ENCODE measurements at regions not wholly inside any gene's neighbourhood (a gene's known extent, or its start where the extent isn't known, plus 50 kb on each side); places are given as distances from the start of the nearest gene placed in this dataset.
"Not testable (repeated sequence)": the region's sequence is repeated elsewhere in the genome, so short reads cannot be mapped to it uniquely, and the experiment has no call there.

DNA sequence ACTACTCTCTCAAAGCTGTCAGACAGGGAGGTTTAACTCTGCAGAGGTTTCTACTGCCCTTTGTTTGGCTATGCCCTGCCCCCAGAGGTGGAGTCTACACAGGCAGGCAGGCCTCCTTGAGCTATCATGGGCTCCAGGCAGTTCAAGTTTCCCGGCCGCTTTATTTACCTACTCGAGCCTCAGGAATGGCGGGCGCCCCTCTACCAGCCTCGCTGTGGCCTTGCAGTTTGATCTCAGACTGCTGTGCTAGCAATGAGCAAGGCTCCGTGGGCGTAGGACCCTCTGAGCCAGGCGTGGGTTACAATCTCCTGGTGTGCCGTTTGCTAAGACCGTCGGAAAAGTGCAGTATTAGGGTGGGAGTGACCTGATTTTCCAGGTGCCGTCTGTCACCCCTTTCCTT lies 124.3 kb downstream of the PTCHD1 start:
- not testable (repeated sequence) for FAIRE-seq

GRCh38 chrX:23465105-23465791 lies 130.6 kb downstream of the PTCHD1 start:
- FAIRE-seq = peak; percentile 18

DNA sequence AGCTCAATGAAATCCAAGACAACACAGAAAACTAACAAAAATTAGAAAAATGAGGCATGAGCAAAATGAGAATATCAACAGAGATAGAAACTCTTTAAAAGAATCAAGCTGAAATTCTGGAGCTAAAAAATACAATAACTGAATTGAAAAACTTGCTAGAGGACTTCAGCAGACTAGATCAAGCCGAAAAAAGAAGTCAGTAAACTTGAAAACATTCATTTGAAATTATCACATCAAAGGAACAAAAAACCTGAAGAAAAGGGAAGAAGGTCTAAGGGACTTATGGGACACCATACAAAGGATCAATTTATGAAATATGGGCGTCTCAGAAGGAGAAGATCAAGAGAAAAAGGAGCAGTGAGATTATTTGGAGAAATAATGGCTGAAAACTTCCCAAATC lies 131.3 kb downstream of the PTCHD1 start:
- peak; percentile 94 for FAIRE-seq

- FAIRE-seq = no peak
Observed at GRCh38 chrX:23478056-23478455, 143.4 kb downstream of the PTCHD1 start.

GRCh38 chrX:23478561-23478960 lies 143.9 kb downstream of the PTCHD1 start:
- FAIRE-seq = no peak

DNA sequence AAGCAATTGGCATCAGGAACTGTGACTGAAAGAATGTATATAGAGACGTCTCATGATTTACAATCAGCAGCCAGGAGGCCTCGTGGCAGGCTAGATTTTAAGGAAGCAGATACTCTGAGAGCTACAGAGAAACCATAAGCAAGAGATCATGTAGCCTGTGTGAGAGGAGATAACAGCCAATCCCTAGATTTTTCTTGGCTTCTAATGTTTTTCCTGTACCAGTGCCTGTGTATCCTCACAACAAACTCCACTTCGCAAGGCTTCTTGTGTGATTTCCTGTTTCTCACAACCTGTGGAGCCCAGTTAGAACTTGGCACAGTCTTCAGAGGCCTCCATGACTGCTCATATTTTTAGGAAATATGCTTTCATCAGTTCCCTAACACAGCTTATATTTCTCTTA lies 147.9 kb downstream of the PTCHD1 start:
- FAIRE-seq = no peak

DNA sequence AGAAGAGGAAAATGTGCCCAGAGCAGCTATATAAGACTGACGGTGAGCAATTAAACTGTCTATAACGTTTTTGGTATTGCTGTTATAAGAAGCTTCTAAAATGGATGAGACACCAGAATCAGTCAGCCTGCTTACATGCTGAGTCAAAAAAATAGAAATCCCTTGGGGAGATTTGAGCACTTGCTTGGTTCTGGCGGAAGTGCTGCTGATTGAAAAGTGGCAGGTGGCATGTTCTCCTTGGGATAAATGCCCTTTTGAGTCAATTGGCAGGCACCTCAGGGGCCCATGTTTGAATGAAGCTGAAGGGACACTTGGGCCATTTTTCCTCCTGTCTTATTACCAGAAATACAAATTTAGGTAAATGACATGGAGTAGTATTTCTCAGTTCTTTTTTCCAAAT lies 148.7 kb downstream of the PTCHD1 start:
- no peak for FAIRE-seq

- FAIRE-seq = no peak
Observed at GRCh38 chrX:23493941-23494374, 159.3 kb downstream of the PTCHD1 start.

DNA sequence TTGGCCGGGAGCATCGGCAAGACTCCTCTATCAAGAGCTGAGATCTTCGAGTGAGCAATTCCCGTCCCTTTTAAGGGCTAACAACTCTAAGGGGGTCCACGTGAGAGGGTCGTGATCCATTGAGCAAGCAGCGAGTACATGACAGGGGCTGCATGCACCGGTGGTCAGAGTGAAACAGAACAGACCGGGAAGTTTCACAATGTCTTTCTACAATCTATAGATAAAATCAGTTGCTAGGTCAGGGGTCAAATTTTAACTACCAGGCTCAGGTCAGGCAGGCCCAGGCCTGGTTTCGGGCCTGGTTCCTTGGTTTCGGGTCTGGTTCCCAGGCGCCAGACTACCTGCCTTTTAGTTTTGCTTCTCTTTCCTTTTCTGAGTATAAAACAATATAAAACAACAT lies 160.1 kb downstream of the PTCHD1 start:
- FAIRE-seq = no peak

DNA sequence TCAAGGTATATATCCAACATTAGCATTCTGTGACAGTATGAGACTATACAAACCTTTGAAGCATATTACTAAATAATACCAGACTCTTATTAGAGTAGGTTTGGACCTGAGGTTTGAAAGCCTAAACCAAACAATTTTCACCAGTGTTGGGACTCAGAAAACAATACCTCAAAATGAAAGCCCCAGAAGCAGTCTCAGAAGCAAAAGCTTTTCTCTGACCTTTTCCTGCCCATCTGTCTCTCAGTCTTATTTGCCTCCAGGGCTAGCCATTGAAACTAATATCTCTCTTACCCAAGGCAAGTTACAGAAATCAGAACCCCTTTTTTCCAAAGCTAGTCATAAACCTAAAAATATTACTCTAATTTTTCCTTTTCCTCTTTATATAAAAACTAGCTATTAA lies 163.3 kb downstream of the PTCHD1 start:
- no peak for FAIRE-seq

GRCh38 chrX:23501974-23502373 lies 165.3 kb upstream of the PRDX4 start:
- FAIRE-seq = no peak

GRCh38 chrX:23503835-23504539 lies 163.3 kb upstream of the PRDX4 start:
- FAIRE-seq = peak; percentile 24

DNA sequence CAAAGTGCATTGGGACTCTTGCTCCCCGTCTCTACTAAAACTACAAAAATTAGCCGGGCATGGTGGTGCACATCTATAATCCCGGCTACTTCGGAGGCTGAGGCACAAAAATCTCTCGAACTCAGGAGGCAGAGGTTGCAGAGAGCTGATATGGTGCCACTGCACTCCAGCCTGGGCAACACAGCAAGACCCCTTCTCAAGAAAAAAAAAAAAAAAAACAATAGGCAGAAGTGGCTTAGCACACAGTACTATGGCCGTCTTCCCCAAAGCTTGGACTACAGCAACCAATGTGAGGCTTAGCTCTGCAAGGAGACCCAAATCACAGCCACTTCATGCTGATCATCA lies 162.8 kb upstream of the PRDX4 start:
- no peak for FAIRE-seq

DNA sequence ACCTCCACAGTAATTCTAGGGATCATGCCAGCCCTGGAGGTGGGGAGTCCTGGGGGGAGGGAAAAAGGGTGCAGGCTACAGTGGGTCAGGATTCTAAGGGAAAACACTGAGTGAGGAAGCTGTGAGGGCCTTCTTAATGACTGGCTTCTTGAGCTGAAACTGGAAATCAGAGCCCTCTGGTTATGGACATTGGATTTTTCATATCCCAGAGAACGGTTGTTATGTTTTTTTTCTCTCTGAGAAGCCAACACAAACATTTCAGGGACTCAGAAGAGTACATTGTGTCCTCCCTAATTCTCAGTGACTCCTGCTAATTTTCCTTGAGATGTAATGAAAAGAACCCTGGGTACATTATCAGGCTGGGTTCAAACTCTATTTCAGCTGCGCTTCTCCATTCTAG lies 162.4 kb upstream of the PRDX4 start:
- no peak for FAIRE-seq

DNA sequence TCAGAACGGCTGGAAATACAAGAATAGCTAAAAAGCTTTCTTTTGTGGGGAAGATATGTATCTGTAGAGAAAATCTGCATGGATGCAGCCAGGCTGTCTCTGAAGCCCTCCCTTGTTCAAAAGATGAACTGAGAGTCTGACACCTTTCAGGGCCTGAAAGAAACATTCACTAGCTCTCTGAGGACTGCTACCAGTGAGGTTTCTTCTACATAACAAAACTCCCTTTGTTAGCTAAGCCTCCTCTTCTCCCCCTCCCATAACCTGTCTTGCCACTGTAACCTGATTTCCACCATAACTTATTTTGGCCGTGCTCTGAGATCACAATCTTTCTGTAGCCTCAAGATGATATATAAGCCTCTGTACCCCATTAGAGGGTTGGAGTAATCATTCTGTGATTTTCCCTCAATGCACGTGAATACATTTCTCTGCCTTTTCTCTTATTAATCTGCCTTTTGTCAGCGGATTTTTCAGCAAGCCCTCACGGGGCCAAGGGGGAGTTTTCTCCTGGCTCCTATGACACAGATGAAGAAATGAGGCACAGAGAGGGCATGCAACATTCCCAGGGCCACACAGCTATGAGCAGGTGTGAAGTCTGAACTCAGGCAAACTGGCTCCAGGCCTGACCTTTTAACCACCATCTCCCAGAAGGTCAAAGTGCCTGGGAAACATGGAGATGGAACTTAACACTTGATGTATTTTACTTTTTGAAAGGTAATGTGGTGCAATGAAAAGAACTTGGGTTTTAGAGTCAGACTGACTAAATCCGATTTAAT lies 161.6 kb upstream of the PRDX4 start:
- no peak for FAIRE-seq

DNA sequence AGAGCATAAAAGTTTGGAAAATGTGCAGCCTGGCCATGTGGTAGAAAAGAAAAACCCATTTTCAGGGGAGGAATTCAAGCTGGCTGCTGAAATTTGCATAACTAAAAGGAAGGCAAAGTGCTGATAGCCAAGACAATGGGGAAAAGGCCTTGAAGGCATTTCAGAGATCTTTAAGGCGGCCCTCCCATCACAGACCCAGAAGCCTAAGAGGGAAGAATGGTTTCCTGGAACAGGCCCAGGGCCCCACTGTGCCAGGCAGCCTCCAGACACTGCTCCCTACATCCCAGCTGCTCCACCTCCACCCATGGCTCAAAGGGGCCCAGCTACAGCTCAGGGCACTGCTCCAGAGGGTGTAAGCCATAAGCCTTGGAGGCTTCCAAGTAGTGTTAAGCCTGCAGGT lies 158.0 kb upstream of the PRDX4 start:
- no peak for FAIRE-seq

DNA sequence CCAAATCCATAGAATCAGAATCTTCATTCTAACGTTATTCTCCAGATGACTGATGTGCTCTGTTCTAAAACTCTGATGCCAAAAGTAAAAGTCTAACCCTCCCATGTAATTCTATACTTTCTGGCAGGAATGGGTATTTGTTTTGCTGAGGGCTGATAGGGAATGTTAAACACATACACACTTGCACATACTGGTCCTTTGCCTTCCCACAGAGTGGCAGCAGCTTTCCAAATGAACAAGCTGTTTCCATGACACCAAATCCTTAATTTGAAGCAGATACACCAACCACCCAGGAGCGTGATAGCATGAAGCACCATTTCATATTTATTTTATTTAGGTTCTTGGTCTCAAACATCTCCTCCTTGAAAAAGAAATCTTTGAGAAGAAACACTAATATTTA lies 155.5 kb upstream of the PRDX4 start:
- FAIRE-seq = no peak

- FAIRE-seq = no peak
Observed at GRCh38 chrX:23513121-23513520, 154.2 kb upstream of the PRDX4 start.

DNA sequence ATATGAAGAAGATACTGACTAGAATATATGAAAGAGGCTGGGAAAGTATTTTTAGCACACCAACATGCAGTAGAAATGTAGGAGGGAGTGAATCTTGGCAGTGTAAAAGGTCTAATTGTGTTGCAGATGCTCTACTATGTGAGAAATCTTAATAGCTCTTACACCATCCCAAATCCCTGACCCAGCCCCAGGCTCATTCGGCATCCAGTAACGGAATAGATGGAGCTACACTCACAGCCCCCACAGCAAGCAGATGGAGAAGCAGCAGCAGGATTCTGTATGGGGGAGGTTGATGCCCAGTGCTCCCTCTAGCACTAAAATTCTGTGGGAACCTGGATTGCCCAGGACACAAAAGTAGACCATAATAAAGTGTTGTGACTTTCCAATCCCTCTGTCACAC lies 153.2 kb upstream of the PRDX4 start:
- FAIRE-seq = no peak

- no peak for FAIRE-seq
Observed at GRCh38 chrX:23515028-23515427, 152.3 kb upstream of the PRDX4 start.

DNA sequence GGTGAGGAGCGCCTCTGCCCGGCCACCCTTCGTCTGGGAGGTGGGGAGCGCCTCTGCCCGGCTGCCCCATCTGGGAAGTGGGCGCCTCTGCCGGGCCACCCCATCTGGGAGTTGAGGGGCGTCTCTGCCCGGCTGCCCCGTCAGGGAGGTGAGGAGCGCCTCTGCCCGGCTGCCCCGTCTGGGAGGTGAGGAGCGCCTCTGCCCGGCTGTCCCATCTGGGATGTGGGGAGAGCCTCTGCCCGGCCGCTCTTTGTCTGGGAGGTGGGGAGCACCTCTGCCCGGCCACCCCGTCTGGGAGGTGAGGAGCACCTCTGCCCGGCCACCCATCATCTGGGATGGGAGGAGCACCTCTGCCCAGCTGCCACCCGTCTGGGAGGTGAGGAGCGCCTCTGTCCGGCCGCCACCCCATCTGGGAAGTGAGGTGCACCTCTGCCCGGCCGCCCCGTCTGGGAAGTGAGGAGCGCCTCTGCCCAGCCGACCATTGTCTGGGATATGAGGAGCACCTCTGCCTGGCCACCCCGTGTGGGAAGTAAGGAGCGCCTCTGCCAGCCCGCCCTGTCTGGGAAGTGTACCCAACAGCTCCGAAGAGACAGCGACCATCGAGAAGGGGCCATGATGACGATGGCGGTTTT lies 144.2 kb upstream of the PRDX4 start:
- not testable (repeated sequence) for FAIRE-seq

GRCh38 chrX:23524467-23524866 lies 142.8 kb upstream of the PRDX4 start:
- no peak for FAIRE-seq

DNA sequence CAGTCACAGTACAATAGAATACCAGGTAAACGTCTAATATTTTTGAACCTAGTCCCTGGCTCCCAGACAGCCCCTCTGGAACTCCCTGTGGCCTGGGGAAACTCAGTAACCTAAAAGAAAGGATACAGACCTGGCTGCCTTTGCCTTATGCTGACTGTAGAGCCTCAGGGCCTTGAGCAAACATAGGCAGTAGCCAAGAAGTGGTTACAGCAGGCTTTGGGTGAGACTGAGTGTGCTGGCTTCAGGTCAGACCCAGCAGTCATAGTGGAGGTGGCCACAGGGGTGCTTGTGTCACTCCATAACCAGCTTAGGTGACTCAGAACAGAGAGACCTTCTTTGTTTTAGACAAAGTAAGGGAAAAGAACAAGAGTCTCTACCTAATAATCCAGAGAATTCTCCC lies 141.8 kb upstream of the PRDX4 start:
- no peak for FAIRE-seq

DNA sequence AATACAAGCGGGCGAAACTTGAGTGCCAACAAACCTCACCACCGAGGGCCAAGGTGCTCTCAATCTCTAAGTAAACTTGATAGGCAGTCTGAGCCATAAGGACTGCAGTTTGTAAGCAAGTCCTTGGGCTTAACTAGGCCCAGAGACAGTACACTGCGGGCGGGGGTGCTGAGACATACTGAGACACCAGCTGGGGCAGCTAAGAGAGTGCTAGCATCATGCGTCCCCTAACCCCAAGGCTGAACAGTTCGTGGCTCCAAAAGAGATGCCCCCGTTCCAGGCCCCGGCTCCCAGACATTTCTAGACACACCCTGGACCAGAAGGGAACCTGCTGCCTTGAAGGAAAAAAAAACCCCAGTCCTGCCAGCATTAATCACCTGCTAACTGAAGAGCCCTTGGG lies 126.8 kb upstream of the PRDX4 start:
- FAIRE-seq = no peak

All from colon (tissue), 2 donors.